ENCODE measurements at regions not wholly inside any gene's neighbourhood (a gene's known extent, or its start where the extent isn't known, plus 50 kb on each side); places are given as distances from the start of the nearest gene placed in this dataset.

- no peak for DNase-seq
Measured at GRCh38 chr1:239603530-239603929, 217.2 kb downstream of the CHRM3 start.

- no peak for DNase-seq
Measured at GRCh38 chr1:239606850-239607400, 220.6 kb downstream of the CHRM3 start.

GRCh38 chr1:239608469-239608868 lies 222.1 kb downstream of the CHRM3 start:
- no peak for DNase-seq

- DNase-seq: no peak
Measured at GRCh38 chr1:239612379-239612778, 226.0 kb downstream of the CHRM3 start.

- no peak for DNase-seq
Measured at GRCh38 chr1:239616673-239617072, 230.3 kb downstream of the CHRM3 start.

GRCh38 chr1:239617259-239617658 lies 230.9 kb downstream of the CHRM3 start:
- DNase-seq: no peak

- no peak for DNase-seq
Measured at GRCh38 chr1:239617731-239618130, 231.4 kb downstream of the CHRM3 start.

GRCh38 chr1:239619190-239619589 lies 232.8 kb downstream of the CHRM3 start:
- DNase-seq: no peak

- no peak for DNase-seq
Measured at GRCh38 chr1:239630767-239631166, 244.4 kb downstream of the CHRM3 start.

GRCh38 chr1:239633432-239633831 lies 247.1 kb downstream of the CHRM3 start:
- no peak for DNase-seq

- DNase-seq: no peak
Measured at GRCh38 chr1:239635276-239635675, 248.9 kb downstream of the CHRM3 start.

GRCh38 chr1:239636347-239636746 lies 250.0 kb downstream of the CHRM3 start:
- DNase-seq: no peak

- DNase-seq: no peak
Measured at GRCh38 chr1:239644604-239645003, 258.2 kb downstream of the CHRM3 start.

- no peak for DNase-seq
Measured at GRCh38 chr1:239647045-239647444, 260.7 kb downstream of the CHRM3 start.

- no peak for DNase-seq
Measured at GRCh38 chr1:239647964-239648632, 261.7 kb downstream of the CHRM3 start.

GRCh38 chr1:239655023-239655422 lies 268.7 kb downstream of the CHRM3 start:
- no peak for DNase-seq

GRCh38 chr1:239657291-239657690 lies 270.9 kb downstream of the CHRM3 start:
- no peak for DNase-seq

- DNase-seq: no peak
Measured at GRCh38 chr1:239662950-239663349, 276.6 kb downstream of the CHRM3 start.

- no peak for DNase-seq
Measured at GRCh38 chr1:239672256-239672655, 285.9 kb downstream of the CHRM3 start.

- DNase-seq: no peak
Measured at GRCh38 chr1:239675735-239676134, 289.4 kb downstream of the CHRM3 start.

- DNase-seq: no peak
Measured at GRCh38 chr1:239676522-239677273, 290.3 kb downstream of the CHRM3 start.

GRCh38 chr1:239677362-239677761 lies 291.0 kb downstream of the CHRM3 start:
- DNase-seq: no peak

- no peak for DNase-seq
Measured at GRCh38 chr1:239678181-239678580, 291.8 kb downstream of the CHRM3 start.

GRCh38 chr1:239682046-239682445 lies 295.7 kb downstream of the CHRM3 start:
- DNase-seq: no peak

All from CD4-positive, alpha-beta T cell treated with Interleukin-4 for 4 hours (primary cell).